Right renal pelvis (tissue), 4 donors: ENCODE measurements at regions not wholly inside any gene's neighbourhood (a gene's known extent, or its start where the extent isn't known, plus 50 kb on each side); places are given as distances from the start of the nearest gene placed in this dataset.
"Not testable (repeated sequence)": the region's sequence is repeated elsewhere in the genome, so short reads cannot be mapped to it uniquely, and the experiment has no call there.

Experiments
- DNase-seq, 4 donors: peaks; one replicate each; pipeline ENCODE4 v3.0.0-alpha.2; 2013; ENCODE audit warnings: low read depth in 4 of 4, low spot score in 3 of 4, missing footprints in 1 of 4

DNA sequence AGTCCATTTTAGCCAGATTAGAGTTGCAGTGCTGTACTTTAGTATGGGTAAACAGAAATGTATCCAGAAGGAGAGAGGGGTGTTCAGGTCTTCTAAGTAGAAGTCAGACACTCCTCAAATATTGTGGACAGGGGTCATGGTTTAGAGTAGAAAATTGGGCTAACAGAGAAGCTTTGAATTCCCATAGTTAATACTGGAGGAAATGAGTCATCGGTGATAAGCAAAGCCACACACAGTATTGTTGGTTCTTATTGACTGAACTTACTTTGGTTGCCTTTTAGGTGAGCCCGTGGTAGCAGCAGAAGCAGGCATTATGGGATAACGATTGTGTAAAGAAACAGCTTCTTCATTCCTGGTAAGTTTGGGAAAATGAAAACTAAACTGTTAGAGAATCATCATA, 66.7 kb upstream of the ERV3-1 start:
- not testable (repeated sequence) for DNase-seq

DNA sequence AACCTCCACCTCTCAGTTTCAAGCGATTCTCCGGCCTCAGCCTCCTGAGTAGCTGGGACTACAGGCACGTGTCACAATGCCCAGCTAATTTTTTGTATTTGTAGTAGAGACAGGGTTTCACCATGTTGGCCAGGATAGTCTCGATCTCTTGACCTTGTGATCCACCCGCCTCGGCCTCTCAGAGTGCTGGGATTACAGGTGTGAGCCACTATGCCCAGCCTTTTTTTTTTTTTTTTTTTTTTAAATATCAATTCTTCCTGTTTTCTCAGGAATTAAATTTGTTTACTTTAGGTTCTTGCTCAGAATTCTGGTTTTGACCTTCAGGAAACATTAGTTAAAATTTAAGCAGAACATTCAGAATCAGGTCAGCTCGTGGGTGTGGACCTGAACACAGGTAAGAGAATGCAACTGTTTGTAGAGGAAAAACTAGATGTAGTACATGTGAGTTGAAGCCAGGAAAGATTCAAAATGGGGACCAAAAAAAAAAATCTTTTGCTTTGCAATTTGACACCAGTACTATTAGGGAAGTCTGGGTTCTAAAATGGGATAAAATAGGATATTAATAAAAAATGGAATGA, 65.5 kb upstream of the ERV3-1 start:
- not testable (repeated sequence) for DNase-seq

DNA sequence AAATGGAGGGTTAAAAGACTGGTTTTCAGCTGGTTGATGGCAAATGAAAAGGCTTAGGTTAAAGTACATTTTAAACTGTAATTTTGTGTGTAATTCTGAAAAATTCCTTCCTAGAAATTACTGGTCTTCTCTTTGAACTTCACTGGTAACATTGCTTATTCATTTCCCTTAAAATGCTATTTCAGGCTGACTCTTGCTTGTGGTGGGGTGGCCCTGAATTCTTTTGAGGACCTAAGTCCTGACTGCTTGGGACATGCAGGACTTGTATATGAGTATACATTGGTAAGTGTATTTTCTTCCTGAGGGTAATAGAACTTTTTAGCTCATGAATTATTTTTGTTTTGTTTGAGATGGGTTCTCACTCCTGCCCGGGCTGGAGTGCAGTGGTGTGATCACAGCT, 63.0 kb upstream of the ERV3-1 start:
- not testable (repeated sequence) for DNase-seq

- not testable (repeated sequence) for DNase-seq
These were observed 56.1 kb upstream of the ERV3-1 start for GRCh38 chr7:65062566-65062965.

DNA sequence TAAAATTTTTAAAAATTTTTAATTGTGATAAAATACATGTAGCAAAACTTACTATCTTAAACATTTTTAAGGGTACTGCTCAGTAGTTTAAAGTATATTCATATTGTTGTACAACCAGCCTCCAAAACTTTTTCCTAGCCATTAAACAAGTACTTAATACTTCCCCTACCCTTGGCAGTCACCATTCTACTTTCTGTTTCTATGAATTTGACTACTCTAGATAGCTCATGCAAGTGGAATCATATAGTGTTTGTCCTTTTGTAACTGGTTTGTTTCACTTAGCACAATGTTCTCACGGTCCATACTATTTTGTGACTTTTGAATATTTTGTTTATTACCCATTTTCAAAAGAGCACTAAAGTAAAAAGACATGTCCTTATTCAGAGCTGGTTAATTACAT, 52.8 kb upstream of the ERV3-1 start:
- not testable (repeated sequence) for DNase-seq
